ENCODE measurements at regions not wholly inside any gene's neighbourhood (a gene's known extent, or its start where the extent isn't known, plus 50 kb on each side); places are given as distances from the start of the nearest gene placed in this dataset.

DNA sequence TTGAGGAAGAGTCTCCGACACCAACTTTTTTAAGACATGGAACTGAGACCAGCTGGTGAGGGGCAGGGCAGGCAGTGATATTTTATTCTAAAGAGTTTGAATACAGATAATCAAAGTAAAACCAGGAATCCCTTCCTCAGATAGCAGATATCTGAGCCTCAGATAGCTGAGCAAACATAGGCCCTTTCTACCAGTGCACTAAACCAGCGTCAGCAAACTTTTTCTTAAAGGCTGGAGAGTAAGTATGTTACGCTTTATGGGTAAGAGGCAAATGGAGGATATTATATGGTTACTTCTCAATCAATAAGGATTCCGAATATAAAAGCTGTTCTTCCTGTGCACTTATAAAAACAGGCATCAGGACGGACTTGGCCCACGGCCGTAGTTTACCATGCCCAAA lies 73.9 kb downstream of the WNT5A start:
- no peak for DNase-seq

DNA sequence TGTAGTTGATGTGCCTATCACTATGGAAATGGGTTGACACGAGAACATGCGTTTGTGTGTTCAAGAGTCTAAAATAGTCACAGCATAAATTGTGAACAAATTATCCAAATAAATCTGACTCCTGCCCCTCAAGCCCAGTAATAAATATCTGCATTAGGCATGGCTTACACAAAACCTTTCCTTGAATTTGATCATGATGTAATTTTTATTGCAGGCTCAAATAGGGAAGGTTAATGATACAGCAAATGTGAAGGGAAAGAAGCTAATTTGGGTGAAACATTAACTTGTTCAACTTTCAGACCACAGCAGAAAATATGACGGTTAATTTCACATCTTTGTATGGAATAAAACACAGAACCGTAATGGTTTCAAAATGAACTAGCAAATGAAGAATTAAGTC lies 74.6 kb downstream of the WNT5A start:
- DNase-seq: no peak

DNA sequence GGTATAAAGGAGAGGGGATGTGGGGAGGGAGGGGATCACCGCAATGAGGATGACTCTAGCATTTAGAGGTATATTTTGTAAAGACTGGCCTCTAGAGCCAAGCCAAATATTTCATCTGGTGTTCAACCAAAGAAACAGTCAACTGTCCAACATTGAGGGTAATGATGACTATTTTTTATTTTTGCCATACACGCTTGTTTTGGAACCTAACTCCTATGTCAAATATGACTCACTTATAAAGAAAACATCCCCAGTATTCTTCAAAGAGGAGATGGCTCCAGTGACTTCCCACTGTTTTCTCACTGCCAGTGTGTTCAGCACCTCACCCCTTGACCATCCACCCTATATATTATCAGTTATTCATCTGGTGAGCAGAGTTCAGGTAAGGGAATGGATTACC lies 77.3 kb downstream of the WNT5A start:
- DNase-seq: no peak

DNA sequence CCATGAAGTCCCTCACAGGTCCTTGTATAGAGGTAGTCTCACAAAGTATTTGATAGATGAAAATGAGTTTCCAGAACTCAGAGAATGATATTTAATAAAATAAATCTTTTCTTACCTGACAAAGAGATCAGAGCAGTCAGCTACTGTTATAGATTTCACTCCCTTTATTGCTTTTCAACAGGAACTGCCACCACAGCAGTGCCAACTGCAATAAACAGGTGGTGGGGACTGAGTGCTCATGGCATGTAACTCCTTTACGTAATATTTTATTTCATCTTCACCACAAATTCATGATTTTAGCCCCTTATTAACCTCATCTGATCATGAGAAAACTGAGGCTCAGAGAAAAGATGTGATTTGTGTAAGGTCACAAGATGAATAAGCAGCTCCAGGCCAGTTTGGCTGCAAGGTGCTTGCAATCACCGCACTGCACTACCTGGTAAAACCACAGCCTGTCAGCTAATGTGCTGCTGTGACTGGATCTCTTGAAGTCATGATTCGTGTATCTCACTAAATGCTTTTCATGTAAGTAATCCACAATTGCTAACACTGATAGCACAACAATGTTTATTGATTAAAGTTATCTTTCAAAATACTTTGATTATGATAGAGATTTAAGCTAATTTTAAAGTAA lies 78.8 kb downstream of the WNT5A start:
- DNase-seq: no peak

DNA sequence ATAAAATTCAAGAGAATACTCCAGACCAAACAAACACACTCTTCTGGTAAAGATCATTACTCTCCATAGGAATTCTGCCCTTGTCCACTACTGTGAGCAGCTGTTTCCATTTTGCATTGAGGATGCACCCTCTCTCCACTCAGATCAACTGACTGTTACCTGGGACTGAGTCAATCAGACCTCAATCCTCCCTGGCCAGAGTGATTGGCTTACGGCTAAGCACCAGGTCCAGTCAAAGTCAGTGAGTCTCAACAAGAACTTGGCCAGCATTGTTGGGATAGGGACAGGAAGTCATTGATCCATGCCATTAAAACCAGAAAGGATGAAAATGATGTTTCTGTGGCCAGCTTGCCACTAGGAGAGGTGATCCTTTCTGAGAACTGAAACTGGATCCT lies 79.7 kb downstream of the WNT5A start:
- no peak for DNase-seq

DNA sequence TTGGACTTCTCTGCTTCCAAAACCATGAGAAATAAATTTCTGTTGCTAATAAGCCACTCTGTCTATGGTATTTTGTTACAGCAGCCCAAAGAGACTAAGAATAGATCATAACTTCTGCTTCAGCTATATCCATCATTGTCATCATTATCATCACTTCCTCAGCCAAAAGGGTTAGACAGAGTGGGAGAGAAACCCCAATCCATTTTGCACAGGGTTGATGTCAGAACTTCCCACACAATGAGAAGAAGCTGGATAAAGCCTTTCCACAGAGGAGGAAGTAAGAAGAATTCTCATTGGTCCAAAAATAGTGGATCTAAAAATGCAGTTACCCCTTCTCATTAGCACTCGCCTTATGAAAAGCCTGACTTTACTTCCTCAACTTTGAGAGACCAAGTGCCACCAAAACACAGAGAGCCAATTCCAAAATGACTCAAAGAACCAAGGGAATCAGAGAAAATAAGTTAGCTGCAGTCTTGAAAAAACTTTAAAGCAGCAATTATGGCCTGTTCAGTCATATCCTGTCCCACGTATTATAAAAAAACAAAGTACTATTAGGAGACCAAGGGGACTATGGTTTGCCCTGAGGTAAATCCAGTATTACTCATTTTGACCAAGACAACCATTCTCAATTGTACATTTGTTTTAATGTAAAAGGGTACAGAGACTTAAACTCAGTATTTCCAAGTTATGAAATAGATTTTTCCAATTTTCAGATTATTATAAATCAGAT lies 80.2 kb downstream of the WNT5A start:
- no peak for DNase-seq

DNA sequence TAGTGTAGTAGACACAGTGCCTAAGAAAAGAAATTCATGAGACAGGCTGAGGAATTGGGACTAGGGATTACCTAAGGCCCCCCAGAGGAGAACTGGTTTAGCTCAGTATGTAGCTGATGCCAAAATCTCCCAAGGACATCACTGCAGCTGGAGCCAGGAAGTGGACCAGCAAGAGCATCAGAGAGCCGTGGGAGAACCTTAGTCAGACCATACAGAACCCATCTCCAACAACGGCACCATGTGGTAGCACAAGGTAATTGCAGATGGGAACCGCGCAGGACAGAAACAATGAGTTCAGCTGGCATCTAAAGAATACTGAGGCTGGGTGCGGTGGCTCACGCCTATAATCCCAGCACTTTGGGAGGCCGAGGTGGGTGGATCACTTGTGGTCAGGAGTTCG lies 81.7 kb downstream of the WNT5A start:
- DNase-seq: no peak

DNA sequence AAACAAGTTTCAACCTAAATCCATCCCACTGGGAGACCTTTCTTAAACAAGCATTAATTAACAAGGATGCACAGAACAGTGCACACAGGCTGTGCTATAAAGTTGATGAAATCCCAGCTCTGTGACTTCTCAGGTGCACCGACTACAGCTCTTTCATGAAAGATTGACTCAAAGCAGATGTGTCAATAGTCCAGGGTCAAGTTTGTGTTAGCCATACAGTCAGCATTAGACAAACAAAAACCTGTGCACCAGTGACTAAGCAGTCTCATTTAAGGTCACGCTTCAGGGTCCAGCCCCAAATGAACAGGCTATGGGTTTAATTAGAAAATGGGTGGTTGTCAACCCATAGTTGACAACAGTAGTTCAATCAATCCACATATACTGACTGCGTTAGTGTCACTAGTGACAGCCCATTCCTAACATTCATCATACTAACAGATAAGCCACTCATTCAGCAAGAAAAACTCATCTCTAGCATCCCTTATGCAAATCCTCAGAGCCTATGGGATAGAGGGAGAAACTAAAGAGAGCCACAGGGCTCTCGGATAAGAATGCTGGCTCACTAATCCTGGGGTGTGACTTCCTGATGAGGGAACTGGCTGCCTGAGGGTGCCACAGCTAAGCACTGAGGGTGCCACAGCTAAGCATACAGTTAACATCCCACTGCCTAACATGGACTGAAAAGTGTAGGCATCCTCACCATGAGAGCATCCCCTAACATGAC lies 84.1 kb downstream of the WNT5A start:
- DNase-seq: no peak

DNA sequence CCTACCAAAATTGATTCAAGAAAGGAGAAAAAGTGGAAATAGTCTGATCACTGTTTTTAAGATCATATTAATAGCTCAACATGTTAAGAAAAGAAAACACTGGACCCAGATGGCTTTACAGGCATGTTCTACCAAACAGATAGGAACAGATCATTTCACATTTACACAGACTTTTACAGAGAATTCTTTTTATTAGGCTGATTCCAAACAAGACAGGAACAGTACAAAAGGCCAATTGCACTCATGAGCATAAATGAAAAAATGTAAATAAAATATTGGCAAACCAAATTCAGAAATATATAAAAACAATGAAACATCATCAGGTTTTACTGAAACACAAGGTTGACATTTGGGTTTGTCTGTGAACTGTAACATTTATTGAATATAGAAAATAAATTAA lies 106.5 kb downstream of the WNT5A start:
- no peak for DNase-seq

DNA sequence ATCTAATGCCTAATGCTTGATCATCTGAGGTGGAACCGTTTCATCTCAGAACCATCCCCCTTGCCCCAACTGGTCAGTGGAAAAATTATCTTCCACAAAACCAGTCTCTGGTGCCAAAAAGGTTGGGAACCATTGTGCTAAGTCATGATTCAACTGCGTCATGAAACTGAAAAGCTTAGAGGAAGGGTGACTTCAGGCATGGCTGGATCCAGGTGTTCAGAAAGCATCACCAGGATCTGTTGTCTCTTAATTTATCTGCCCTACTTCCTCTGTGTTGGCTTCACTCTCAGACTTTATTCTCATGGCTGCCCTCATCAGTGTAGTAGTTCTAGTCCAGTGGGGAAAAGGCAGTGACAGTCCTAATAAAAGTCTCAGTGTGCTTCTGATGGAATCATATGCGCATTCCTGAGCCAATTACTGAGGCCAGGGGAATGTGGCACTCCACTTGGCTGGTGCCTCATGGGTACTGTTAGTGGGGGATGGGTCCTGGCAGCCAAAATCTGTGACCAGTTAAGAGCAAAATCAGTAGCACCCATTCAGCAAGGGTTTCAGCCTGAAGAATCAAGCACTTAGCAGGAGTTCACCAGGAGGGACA lies 110.3 kb downstream of the WNT5A start:
- no peak for DNase-seq

DNA sequence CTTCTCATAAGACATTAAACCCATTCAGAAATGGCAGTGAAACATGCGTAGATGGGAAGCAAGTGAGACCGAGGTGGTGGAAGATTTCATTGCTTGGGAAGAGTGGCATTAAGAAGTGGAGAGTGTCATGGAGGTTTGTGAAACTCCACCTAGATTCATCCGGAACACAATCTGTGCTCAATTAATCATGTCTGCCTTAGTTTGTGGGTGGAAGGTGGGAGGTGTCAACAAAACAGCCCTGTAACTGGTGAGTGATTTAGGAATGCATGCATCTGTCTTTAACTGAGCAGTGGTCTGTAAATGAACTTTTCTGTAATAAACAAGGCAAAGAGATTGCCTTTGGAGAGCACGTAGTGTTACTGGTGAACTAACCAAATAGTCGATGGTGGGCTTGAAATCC lies 113.7 kb downstream of the WNT5A start:
- DNase-seq: no peak

DNA sequence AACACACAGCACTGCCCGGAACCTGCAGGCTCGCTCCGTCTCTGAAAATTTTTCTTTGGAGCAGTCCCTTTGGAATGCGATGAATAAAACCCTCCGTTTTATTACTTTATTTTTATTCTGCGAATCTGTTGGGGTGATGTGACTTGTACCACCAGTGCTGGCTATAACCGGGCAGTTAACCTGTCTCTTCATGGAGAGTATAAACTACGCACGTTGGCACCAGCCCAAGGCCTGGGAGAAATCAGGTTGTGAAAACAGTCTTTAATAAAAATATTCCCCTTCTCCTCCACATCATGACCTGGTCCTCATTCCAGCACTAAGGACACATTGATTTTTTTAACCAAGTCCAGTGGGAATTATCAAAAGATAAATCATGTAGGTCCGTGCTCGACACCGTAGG lies 116.8 kb downstream of the WNT5A start:
- no peak for DNase-seq

DNA sequence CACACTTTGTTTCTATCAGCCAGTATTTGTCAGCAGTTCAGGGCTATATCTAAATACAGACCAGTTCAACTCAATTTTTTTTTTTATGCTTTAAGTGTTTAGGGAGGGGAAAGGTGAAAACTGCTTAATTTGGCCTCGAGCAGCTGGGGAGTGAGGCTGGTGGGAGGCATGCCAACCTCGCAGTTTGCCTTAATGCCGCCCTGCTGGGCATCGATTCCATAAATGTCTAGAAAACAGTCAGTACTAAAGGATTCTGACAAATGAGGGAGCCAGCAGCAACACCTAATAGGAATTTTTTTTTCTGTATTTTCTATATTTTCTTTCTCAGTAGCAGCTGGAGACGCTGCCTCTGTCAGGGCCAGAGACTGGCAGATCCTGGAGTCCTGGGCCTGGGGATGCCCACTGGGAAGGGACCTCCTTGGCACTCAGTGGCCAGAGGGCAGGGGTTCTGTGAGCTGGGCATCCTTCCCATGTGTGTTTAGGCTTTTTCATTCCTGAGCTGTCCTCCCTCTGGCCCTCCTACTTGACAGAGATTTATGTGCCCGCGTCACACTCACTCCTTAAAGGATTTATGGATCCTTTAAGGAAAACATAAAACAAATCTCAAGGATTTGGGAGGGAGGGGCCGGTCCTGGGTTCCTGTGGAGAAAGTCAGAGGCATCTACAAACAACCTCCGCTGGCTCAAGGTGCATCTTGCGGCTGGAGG lies 117.8 kb downstream of the WNT5A start:
- no peak for DNase-seq

DNA sequence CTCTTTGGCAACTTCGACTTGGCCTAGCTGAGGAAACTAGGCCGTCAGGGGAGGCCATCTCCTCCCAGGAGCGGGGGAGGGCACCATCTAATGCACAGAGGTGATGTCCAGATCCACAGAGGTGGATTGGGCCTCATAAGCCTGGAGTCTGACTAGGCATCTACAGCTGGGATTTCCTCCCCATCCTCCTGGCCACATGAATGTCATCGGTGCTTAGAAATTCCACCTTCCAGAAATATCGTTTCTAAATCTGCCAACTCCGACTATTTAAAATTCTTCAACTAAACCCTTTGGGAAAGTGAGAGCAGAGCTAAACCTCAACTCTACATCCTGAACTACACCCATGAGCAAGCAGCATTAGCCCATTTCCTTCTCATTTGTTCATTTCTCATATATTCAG lies 118.7 kb downstream of the WNT5A start:
- no peak for DNase-seq

DNA sequence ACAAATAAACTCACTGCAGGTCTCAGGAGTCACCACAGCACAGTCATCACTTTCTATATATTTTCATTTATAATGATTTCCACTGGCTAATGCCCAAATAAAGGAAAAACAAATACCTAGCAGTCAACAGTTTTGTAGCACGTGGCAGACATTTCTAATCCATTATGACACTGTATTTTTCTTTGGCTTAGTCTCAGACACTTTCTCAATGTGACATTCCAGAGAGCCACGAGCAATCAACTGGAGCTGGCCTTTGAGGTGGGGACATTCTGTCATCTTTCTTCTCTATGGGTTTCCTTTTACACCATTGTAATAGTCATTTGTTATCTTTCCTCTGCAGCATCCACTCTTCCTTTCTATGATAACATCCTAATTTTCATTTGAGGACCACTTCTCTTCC lies 119.7 kb downstream of the WNT5A start:
- no peak for DNase-seq

DNA sequence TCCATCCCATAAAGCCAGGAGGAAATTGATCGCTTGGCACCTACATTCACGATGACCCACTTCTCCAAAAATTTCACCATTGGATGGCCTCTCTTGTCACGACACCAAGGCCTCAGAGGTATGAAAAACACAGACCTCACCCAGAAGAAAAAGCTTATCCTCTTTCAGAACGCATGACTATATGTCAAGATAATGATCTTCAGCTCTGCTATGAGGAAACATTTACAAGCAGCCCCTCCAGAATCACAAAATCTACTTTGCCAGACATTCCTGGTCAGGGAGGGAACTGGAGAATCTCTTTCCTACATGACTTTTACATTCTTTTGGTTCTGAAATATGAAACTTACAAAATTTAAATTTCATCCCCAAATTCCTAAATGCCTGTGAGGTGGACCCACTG lies 122.7 kb downstream of the WNT5A start:
- no peak for DNase-seq

DNA sequence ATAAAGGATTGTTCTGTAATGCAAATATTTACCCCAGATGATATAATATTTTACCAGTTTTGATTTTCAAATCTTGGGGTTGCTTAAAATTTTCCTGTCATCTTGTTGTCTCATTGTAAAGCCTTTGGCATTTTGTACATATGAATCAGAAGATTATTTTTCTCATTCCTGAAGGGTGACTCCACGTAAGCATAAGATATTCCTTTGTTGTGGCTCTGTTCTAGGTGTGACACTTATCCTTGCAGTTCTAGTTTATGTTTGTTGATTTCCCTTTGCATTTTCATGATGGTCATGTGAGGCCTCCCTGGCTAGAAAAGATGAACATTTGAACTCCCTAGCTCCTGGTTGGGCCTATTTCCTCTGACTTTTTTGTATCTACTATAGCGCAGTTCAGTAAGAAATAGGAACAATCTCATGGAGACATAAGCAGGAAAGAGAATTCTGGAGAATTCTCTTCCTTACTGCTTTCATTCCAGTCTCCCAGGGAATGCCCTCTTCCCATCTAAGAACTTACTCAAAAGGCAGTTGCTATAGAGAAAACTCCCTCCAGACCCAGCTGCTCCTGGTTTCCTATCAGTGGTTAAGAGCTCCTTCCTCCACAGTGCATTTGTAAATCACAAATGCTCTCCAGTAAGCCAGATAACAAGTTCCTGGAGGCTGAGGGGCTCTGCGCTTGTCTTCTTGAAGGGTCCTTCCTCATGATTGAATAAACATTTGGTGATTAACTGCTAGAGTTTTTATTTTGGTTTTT lies 124.7 kb downstream of the WNT5A start:
- DNase-seq: no peak

DNA sequence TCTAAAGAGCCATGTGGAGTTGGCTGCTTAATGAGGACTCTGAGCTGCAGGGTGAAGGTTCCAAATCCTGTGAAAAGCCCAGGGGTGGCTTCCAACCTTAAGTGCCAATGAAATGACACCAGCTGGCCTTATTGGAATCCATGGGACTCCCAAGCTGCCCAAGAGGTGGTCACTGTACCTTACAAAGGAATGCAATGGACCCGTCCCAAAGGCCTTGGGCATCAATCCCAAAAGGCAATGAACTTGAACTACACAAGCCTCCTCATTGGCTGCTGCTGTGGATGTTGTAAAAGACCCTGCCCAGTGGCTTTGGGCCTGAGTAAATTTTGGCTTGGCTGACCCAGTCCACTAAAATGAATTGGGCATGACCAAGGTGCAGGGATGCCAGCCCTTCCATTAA lies 129.3 kb downstream of the WNT5A start:
- no peak for DNase-seq

DNA sequence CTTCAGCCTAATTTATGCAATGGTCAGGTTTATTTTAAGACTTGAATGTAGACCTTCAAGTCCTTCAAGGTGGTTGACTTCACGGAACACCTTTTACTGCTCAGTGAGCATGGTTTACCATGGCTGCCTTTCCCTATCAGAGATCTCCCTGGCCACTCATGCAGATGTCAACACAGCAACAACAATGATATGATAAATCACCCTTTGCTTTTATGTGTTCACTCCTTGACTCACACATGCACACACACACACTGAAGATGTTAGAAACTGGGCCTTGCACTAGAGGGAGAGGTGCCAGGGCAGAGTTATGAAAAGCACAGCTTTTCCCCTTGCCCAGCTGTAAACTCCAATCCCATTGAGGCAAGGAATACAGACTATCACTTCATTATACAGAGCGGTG lies 134.4 kb downstream of the WNT5A start:
- DNase-seq: no peak

DNA sequence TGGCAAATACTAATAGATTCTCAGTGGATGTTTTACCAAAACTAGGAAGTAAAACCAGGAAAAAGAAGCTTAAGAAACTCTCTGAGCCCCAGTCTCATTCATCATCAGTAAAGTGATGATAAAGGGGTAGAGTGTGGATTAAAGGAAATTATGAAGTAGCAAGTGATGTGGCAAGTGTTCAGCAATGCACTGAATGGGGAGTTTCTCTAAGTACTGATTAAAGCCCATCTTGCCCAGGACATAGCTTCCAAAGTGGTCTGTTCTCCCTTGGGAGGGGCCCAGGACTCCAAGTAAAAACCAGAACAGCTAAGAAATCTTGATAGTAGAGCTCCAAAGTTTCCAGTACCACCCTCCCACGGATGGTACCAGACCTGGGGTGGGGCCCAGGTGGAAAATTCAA lies 137.3 kb downstream of the WNT5A start:
- DNase-seq: no peak

DNA sequence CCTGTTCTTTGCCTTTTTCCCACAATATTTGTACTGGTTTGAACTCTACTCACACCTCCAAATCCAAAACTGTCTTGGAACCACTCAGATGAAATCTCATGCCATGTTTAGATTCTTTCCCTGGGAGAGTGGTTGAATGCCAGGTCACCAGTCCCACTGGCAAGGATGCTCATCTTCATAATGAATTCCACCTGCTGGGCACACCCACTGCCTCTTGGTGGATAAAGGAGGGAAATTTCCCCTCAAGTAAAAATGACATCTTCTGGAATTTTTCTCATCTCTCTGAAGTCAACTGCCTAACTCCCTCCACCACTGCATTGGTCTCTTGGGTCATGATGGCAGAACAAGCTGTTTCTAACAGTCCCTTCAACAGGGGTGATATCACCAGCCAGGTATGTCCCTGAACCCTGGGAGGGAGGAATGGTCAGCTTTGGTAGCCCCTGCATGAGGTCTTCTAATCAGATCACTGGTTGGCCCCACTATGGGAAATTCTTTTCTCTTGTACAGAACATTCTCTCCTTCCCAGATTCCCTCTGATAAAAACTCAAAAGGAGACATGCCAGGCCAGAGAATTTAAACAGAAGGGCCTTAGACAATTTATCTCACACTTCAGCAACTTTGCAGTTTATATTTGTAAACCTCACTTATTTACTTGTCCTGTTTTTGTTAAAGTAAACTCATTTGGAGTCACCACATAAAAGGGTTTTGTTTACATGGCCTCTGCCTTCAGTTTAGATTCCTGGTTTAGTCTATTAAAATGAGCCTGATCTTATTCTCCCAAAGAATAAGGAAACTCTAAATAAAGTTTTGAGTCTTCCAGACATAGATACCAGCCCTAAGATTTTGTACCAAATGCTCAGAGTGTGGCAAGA lies 143.4 kb downstream of the WNT5A start:
- no peak for DNase-seq

Data from right forelimb (tissue), 1 donor.